PC-3 (cell line): ENCODE measurements at regions not wholly inside any gene's neighbourhood (a gene's known extent, or its start where the extent isn't known, plus 50 kb on each side); places are given as distances from the start of the nearest gene placed in this dataset.

Experiments
- CTCF ChIP-seq: fragments of 300-600 bp; sonication (generic); conservative IDR thresholded peaks from 2 replicates; pipeline ENCODE4 v1.5.1; 2017; ENCODE audit warnings: antibody characterized with exemption, low read depth, mild to moderate bottlenecking, low read length
- EZH2 ChIP-seq: fragments of 300-600 bp; sonication (generic); IDR thresholded peaks from one replicate; pipeline ENCODE4 v1.6.1; 2017; ENCODE audit warnings: antibody characterized with exemption, mild to moderate bottlenecking, low read length; ENCODE audit not compliant: unreplicated experiment
- EZH2phosphoT487 ChIP-seq: fragments of 300-600 bp; sonication (generic); IDR thresholded peaks from 2 replicates; pipeline ENCODE4 v1.6.1; 2018; ENCODE audit warnings: mild to moderate bottlenecking, antibody characterized with exemption, low read length, borderline replicate concordance

GRCh38 chr2:39948016-39948719 lies 169.1 kb upstream of the THUMPD2 start:
- no peak for TF ChIP-seq CTCF
- no peak for TF ChIP-seq EZH2phosphoT487
- no peak for TF ChIP-seq EZH2
